CD1c-positive myeloid dendritic cell (primary cell): ENCODE measurements at regions not wholly inside any gene's neighbourhood (a gene's known extent, or its start where the extent isn't known, plus 50 kb on each side); places are given as distances from the start of the nearest gene placed in this dataset.

ENCODE experiments used
- DNase-seq: peaks from one replicate; pipeline ENCODE4 v3.0.0-alpha.2; 2016; ENCODE audit errors: extremely low spot score

DNA sequence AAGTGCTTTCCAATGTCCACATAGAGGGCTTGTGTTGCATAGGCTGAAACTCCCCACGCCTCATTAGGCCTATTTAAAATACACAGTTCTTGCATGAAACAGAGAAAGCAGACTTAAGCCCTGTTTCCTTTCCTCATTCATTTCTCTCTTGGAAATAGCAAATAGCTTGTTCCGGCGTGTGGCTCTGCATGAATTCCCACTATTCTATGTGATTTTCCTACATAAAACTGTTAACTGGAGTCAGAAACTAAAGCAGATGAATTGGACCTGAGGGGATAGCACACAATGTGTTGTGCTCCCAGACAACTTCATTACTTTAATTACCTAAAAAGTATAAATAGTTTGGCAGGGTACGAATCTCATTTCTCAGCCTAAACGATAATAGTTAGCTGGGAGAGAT lies 981.5 kb downstream of the SORCS1 start:
- no peak for DNase-seq

- no peak for DNase-seq
Observed at GRCh38 chr10:106182542-106182941, 982.0 kb downstream of the SORCS1 start.

DNA sequence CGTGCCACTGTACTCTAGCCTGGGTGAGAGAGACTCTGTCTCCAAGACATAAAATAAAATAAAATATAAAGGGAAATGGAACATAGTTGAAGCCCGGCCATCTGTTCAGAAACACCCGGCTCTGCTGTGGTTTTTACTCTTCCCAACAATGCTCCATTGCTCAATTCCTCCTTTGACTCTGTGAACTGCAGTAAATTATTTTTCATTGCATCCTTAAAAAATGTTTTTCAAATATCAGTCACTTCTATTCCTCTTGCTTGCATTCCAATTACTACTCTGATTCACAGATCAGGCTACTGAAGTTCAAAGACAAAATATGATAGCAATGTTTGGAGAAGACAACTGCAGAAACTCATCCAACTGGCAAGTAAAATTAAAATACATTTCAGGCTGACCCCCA lies 983.0 kb downstream of the SORCS1 start:
- no peak for DNase-seq

GRCh38 chr10:106179430-106179829 lies 985.1 kb downstream of the SORCS1 start:
- DNase-seq: no peak

DNA sequence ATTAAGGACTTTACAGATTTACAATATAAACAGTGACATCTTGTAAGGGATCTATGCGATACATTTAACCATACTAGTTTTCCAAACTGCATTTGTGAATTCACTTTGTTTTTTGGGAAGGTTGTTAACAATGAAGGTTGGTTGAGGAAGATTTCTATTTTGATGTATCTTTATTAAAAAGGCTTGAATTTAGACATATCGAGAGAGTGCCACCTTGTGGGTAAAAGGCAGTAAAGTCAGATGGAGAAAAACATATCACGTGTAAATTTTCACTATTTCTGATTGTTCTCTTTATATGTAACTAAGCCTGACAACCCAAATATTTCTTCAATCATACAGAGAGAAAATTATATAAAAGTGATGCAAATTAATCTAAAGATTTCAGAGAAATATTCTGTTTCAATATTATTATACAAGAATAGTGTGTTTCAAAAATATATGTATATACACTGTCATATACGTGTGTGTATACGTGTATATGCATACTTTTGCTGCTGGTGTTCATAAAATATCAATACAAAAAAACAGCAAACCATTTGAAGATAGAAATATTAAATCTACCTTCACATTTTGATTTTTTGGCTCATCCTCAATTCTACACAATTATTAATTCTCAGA lies 988.6 kb downstream of the SORCS1 start:
- DNase-seq: no peak

GRCh38 chr10:106173838-106174237 lies 990.7 kb downstream of the SORCS1 start:
- no peak for DNase-seq

DNA sequence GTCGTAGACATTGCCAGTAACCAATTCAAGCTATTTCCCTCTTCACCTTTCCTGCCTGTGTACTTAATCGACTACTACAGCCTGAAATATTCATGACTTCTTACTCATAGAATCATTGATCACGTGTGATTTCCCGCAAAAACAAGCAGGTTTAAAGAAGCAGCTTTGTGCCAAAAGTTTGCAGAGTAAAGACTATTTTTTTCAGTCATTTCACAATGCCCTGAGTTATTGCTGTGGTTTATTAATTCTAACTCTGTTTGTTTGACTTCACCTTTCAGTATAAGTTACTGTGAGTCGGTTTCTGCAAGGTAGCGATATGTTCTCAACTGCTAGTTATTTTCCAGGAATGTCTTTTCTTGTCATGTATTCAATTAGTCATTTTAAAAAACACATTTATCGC lies 995.3 kb downstream of the SORCS1 start:
- DNase-seq: no peak

- DNase-seq: no peak
Observed at GRCh38 chr10:106167946-106168345, 996.6 kb downstream of the SORCS1 start.

DNA sequence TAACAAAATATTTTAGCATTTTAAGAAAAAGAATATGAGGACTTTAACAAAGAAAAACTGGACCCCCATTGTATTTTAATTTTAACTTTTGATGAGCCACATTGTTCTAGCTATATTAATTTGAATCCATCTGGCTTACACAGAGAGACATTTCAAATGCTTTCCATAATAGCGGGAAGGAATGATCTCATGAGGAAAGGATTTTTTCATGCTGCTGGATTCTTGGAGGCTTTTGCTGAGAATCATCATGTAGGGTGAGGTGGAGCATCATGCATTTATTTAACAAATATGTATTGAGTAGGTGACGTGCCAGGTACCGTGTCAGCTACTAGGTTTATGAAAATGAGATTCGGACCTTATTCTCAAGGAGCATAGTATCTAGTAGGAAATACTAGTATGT lies 1006.3 kb downstream of the SORCS1 start:
- DNase-seq: no peak

DNA sequence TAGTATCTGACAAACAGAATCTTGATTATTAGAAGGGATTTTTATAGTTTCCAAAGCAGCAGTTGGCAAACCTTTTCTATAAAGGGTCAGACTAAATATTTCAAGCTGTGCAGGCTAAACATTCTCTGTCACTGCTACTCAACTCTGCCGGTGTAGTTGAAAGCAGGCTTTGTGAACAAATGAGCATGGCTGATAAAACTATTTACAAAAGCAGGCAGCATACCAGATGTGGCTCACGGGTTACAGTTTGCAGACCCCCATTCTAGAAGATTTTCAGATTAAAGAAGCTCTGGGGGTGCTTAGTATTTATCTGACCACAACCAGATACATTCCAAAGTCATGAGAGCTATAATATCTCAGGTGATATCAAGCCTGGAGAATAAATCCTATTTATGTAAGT lies 1017.5 kb downstream of the SORCS1 start:
- DNase-seq: no peak

GRCh38 chr10:106139915-106140314 lies 1024.6 kb downstream of the SORCS1 start:
- DNase-seq: no peak

- no peak for DNase-seq
Observed at GRCh38 chr10:106136175-106136574, 1028.3 kb downstream of the SORCS1 start.

DNA sequence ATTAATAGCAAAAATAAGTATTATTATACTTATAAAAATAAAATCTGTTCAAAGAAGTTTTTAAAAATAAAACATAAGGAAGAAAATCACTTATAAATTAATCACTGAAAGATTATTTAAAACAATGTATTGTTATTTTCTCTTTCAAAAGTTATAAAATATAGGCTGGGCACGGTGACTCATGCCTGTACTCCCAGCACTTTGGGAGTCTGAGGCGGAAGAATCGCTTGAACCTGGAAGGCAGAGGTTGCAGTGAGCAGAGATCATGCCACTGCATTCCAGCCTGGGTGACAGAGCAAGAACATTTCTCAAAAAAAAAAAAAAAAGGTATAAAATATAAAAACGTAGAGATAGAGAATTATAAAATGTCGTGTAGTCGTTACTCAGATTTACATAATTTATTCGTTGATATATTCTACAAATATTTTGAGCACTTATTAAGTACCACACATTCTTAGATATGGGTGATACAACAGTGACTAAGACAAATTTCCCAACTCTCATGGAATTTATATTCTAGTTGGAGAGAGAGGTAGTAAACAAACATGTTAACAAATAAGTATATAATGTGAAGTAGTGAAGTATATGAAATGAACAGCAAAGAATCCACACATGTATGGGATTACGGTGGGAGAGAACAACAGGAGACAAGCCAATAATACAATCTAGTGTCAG lies 1030.0 kb downstream of the SORCS1 start:
- no peak for DNase-seq

- DNase-seq: no peak
Observed at GRCh38 chr10:106133451-106133850, 1031.1 kb downstream of the SORCS1 start.

DNA sequence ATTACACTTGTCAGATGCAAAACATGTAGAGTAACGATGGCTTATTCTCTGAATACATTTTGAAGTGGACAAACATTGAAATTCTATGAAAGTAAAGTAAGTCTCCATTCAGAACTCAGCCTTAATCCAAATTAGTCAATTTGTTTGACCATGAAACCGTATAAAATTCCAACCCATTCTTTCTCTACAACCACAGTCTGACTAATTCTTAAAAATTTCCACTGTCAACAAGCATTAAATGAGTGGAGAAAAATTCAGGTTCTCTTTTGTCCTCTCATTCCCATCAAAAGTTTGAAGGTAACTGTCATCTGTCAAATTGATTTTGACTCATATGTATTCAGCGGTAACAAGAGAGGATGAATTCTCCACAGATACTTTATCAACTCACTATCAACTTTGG lies 1031.5 kb downstream of the SORCS1 start:
- no peak for DNase-seq

DNA sequence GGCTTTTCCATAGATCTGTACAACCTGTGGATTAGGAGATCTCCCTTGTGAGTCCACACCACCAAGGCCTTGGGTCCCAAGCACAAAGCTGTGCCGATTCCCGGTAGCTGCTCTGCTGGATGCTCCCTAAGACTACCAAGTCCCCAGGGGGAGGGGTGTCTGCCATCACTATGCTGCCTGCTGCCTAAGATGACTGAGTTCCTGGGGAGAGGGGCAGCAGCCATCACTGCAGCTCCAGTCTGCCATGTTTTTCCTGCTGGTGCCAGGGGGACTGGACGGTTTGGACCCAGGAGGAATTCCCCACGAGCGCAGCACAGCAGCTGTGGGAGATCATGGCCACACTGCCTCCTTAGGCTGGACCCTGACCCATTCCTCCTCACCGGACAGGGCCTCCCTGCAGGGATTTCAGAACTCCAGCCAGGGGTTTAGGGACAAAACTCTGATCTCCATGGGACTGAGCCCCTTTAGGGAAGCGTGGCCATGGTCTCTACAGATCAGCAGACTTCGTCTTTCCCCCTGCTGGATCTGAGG lies 1049.8 kb downstream of the SORCS1 start:
- no peak for DNase-seq

DNA sequence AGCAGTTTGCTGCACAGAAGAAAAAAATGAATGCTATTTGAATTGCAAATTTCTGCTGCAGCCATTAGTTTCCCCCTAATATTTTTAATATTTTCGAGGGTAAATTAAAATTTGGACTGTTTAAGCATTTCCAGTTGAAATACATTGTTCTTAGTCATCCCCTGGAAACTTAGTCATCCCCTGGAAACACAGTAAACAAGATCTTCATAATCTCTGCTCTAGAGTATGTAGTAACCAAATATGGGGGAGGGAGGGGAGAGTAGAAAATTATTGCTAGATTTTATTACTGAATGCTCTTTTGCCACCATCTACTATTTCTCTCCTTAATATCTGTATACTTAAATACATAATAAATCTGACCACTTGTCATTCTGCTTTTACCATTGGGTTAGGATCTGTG lies 1053.3 kb downstream of the SORCS1 start:
- no peak for DNase-seq

DNA sequence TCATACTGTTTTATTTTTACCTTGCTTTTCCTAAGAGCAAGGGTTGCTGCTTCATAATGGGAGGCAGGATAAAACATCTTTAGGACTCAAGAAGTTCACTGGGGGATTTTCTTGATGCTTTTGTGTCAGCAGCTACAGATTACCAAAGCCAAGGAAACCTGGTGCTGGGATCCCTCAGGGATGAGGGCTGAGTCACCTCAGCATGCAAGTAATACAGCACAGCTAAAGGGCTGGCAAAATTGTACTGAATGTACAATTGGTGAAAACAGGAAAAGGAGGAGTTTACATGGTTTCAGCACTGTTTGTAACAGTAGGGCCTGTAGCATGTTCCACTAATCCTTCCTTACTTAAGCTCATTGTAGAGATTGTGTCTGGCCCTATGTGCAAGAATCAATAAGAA lies 1056.8 kb downstream of the SORCS1 start:
- DNase-seq: no peak

DNA sequence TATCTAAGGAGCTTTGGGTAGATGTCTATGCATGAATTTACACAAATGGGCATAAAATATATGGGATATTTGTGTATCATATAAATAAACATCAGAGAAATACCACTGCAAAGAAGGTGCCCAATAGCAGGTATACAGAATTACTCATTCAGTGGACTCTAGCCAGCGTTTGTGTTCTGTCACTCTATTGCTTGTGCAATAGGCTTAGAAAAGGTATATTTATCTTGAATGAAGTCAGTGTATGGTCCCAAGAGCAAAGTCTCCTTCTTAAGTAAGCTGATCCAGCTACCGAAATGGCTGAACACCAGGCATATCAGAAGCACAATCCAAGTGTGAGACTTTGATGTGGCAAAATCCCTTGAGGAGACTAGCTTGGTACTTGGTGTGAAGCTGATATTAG lies 1058.4 kb downstream of the SORCS1 start:
- no peak for DNase-seq

DNA sequence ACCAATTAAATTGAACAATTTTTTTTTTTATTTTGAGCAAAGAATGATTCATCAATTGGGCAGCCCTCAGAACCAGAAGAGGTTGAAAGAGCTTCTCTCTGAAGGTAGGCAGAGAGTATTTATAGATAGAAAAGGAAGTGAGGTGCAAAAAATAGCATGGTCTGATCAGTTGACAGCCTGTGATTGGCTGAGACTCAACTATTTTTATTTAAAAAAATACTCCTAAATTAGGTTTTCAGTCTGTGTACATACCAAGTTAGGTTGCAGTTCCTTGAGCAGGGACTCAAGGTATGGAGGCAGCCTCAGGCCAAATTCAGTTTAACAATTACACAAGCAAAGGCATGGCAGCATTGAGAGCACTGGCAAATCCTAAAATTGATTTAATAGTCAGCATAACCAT lies 1074.7 kb downstream of the SORCS1 start:
- no peak for DNase-seq

GRCh38 chr10:106086391-106086790 lies 1078.1 kb downstream of the SORCS1 start:
- no peak for DNase-seq

DNA sequence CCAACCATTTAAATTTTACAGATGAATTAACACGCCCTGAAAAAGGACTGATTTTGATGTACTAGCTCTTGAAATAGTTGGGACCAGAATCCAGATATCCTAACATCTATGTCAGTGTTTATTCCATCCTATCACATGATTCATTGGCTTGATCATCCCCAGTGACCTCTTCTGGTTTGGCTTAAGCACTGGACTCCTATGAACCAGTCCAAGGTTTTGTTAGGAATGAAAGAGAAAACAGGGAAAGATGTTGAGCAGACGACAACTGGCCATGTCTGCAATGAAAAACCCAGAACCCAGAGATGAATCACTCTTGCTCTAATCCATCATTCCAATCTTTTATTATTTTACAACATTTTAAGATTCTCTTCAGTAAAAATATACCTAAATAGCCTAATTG lies 1080.9 kb downstream of the SORCS1 start:
- no peak for DNase-seq

- DNase-seq: no peak
Observed at GRCh38 chr10:106082865-106083264, 1081.6 kb downstream of the SORCS1 start.
